Omental fat pad (tissue), 3 donors: ENCODE measurements at regions not wholly inside any gene's neighbourhood (a gene's known extent, or its start where the extent isn't known, plus 50 kb on each side); places are given as distances from the start of the nearest gene placed in this dataset.

Source experiments
- ATAC-seq: fragments of 150-250 bp; one replicate; pipeline ENCODE4 v1.9.1; 2016; ENCODE audit warnings: mild to moderate bottlenecking, moderate library complexity; ENCODE audit not compliant: low FRiP score
- DNase-seq: peaks from one replicate; pipeline ENCODE4 v3.0.0-alpha.2; 2019; ENCODE audit warnings: low spot score
- CTCF ChIP-seq, 3 donors: fragments of 450-650 bp; IDR thresholded peaks; one replicate each; pipeline ENCODE4 v1.5.1; 2016 to 2017; ENCODE audit warnings: antibody characterized with exemption in 3 of 3, mild to moderate bottlenecking in 3 of 3, moderate library complexity in 2 of 3

- no peak for TF ChIP-seq CTCF (IDR thresholded peaks at IDR 0.05)
- ATAC-seq: no peak
- DNase-seq: no peak
Measured at GRCh38 chr2:129742415-129743180, 236.9 kb upstream of the RAB6C start.

GRCh38 chr2:129744141-129744540 lies 235.3 kb upstream of the RAB6C start:
- ATAC-seq: no peak
- no peak for DNase-seq
- TF ChIP-seq CTCF (IDR thresholded peaks at IDR 0.05): no peak

- no peak for DNase-seq
- no peak for ATAC-seq
- no peak for TF ChIP-seq CTCF (IDR thresholded peaks at IDR 0.05)
Measured at GRCh38 chr2:129744649-129745048, 234.8 kb upstream of the RAB6C start.

GRCh38 chr2:129747500-129748125 lies 231.9 kb upstream of the RAB6C start:
- DNase-seq (no peak), ATAC-seq (no peak)

GRCh38 chr2:129748250-129748649 lies 231.2 kb upstream of the RAB6C start:
- DNase-seq (no peak), ATAC-seq (no peak)
- no peak for TF ChIP-seq CTCF (IDR thresholded peaks at IDR 0.05)

More at GRCh38 chr2:129747500-129748125, 231.9 kb upstream of the RAB6C start:
- no peak for TF ChIP-seq CTCF (IDR thresholded peaks at IDR 0.05)

- no peak for DNase-seq
- TF ChIP-seq CTCF (IDR thresholded peaks at IDR 0.05): no peak
- ATAC-seq: no peak
Measured at GRCh38 chr2:129748653-129749052, 230.8 kb upstream of the RAB6C start.

- no peak for DNase-seq
- no peak for ATAC-seq
- no peak for TF ChIP-seq CTCF (IDR thresholded peaks at IDR 0.05)
Measured at GRCh38 chr2:129751409-129751808, 228.1 kb upstream of the RAB6C start.
